CD4-positive, alpha-beta T cell treated with Interleukin-4 for 1 hour (primary cell): ENCODE measurements at regions not wholly inside any gene's neighbourhood (a gene's known extent, or its start where the extent isn't known, plus 50 kb on each side); places are given as distances from the start of the nearest gene placed in this dataset.

Experiments
- DNase-seq, 2 donors: peaks; one replicate each; pipeline ENCODE4 v3.0.0-alpha.2; 2020 to 2022

DNA sequence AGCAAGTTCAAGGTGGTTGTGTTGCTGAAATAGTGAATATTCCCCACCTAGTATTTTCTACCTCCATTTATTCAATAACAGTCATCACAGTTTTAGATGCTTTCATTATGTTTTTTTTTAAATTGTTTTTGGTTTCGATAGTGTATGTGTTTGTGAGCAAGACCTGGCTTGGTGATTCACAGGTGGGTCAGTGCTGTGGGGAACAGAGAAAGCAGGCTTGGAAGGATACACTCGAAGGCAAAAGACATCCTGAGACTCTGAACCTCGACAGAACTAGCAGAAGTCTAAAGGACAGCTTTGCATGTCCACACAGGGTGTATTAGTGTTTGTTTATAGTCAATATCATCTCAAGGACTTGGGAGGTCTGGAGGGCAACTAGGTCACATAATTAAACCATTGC lies 551.5 kb downstream of the RIT2 start:
- no peak for DNase-seq

DNA sequence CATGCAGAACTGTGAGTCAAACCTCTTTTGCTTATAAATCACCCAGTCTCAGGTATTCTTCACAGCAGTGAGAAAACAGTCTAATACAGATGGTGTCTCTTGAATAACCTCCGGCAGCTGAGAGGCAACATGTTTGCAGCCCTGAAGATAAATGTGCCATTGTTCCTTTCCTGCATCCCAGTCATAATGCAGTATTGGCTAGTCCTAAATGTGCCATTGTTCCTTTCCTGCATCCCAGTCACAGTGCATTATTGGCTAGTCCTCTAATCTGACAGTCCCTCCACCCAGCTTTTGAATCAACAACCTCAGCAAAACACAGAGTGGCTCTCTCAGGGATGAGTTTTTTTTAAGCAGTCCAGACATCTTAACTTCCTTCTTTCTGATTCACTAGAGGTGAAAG lies 550.7 kb downstream of the RIT2 start:
- no peak for DNase-seq

- no peak for DNase-seq
Measured at GRCh38 chr18:42568773-42569172, 546.7 kb downstream of the RIT2 start.

GRCh38 chr18:42574871-42575270 lies 540.6 kb downstream of the RIT2 start:
- no peak for DNase-seq

- no peak for DNase-seq
Measured at GRCh38 chr18:42576124-42576523, 539.4 kb downstream of the RIT2 start.

DNA sequence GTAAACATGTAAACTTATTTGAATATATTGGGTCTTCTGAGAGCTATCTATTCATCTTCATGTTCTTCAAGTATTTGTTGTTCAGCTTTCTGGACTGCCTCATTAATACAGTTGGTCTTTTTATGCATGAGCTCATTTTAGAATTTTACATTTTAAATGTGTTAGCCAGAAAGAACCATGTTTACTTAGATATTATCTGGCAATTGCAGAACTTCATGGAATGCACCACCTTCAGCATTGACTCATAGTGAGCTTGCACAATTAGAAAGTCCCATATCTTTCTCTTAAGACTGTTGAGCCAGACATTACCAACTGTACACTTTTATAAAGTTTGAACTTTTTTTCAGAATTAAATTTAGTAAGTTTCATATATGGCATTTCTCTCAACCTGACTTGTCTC lies 536.7 kb downstream of the RIT2 start:
- no peak for DNase-seq

GRCh38 chr18:42582266-42582665 lies 533.2 kb downstream of the RIT2 start:
- DNase-seq, result no peak

GRCh38 chr18:42583283-42583731 lies 532.2 kb downstream of the RIT2 start:
- no peak for DNase-seq

DNA sequence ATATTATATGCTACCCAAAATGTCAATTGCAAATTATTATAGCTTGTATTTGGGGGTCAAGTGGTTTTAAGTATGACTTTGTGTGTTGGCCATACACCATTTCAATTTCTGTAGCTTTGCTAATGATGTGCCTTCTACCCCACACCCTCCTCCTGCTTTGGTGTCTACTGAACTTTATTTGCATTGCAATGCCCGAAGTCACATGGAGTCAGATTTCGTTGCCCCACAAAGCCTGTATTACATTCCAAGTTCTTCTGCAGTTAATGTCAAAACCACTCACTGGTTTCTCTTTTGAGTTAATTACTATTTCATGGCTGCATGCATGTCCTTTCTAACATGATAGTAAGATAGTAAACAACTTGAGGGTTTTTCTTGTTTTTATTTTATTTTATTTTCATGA lies 528.9 kb downstream of the RIT2 start:
- DNase-seq, result no peak

DNA sequence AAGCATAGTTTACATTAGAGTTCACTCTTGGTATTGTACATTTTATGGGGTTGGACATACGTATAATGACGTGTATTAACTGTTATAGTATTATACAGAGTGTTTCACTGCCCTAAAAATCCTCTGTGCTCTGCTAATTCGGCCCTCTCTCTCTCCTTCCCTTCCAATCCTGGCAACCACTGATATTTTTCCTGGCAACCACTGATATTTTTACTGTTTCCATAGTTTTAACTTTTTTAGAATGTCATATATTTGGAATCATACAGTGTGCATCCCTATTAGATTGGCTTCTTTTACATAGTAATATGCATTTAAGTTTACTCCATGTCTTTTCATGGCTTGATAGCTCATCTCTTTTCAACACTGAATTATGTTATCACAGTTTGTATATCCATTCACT lies 526.7 kb downstream of the RIT2 start:
- no peak for DNase-seq

- DNase-seq, result no peak
Measured at GRCh38 chr18:42604820-42605219, 510.7 kb downstream of the RIT2 start.

- DNase-seq, result no peak
Measured at GRCh38 chr18:42606886-42607495, 508.5 kb downstream of the RIT2 start.

GRCh38 chr18:42611134-42611533 lies 504.4 kb downstream of the RIT2 start:
- no peak for DNase-seq

DNA sequence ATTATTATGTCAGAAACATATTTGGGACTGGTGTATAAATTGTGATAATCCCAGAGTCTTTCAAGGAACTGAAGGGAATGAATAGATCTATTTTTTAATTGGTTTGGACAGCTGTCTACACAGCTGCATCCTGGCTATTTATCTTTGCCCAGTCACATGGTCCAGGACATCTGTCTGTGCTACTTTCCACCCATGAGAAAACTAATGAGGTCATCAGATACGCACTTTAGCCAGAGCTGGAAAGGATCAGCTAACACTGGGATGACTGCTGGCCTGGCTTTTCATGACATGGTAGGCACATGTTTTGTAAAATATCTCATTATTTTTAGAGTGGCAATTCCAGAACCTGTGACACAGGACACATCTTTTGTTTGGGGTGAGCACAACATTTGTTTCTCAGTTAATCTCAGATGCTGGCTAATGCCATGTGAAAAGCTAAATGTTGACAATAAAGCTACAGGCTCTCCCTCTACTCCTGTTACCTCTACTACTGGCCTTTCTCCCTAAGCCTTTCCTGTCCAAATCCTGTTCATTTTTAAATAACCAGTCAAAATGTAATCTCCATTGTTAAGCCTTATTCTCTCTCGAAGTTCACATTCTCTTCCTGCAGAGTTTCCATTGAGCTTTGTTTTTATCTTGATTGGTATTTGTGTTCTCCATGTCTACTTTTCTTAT lies 500.7 kb downstream of the RIT2 start:
- no peak for DNase-seq

- DNase-seq, result no peak
Measured at GRCh38 chr18:42617221-42617620, 498.3 kb downstream of the RIT2 start.

DNA sequence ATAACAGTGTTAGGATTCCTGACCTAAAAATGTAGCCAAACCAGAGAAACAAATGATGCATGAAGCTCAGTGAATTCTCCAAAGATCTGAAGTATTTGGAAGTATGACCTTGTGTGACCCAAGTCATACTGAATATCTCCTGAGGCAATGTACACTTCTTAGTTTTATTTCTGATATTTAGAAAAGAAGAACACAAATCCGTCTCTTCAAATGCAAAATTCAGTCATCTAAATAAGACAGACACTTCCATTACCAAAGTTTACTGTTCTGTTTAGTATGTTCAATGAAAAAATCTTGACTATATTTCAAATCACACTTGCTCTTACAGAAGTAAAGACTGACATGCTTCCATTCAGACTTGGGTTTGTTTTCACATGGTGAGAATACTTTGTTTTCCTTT lies 495.7 kb downstream of the RIT2 start:
- DNase-seq, result no peak

GRCh38 chr18:42620657-42621056 lies 494.8 kb downstream of the RIT2 start:
- DNase-seq, result no peak

- no peak for DNase-seq
Measured at GRCh38 chr18:42623935-42624334, 491.6 kb downstream of the RIT2 start.

- DNase-seq, result no peak
Measured at GRCh38 chr18:42632801-42633200, 482.7 kb downstream of the RIT2 start.

DNA sequence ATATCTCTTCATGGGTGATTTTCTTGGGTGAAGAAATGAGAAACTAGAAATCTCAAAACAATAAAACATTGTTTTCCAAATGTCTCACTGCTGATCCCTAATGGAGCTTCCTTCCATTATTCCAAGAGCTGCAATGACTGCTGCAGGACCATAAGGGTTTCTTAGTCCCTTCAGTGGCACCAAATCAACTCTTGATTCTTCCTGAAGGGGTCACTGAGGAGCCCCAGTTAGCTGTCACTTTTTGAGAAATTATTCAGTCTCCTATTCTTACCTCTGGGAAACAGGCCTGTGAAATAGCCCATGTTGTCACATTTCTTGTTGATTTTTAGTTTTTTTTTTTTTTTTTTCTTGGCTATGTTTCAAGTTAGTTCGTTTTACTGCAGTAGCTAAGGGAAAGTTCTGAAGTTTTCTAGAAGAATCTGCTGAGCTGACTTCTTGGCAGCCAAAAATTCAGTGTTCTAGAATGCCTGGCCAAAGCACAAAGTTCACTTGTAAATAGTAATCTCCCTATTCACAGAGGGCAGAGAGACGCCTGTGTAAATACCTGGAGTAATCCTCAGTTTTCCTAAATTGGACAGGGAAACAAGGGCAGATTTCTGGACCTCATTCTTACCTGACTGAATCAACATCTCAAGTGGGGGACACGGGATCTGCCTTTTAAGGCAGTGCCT lies 480.0 kb downstream of the RIT2 start:
- DNase-seq, result no peak

GRCh38 chr18:42636309-42636708 lies 479.2 kb downstream of the RIT2 start:
- DNase-seq, result no peak

GRCh38 chr18:42640160-42640559 lies 475.3 kb downstream of the RIT2 start:
- DNase-seq, result no peak

- no peak for DNase-seq
Measured at GRCh38 chr18:42641996-42642395, 473.5 kb downstream of the RIT2 start.

GRCh38 chr18:42644729-42645131 lies 470.8 kb downstream of the RIT2 start:
- no peak for DNase-seq
